ENCODE measurements at regions not wholly inside any gene's neighbourhood (a gene's known extent, or its start where the extent isn't known, plus 50 kb on each side); places are given as distances from the start of the nearest gene placed in this dataset.

GRCh38 chr12:27148791-27149190, 66.4 kb upstream of the C12orf71 start:
- H3K9me3 ChIP-seq: no peaks in the 10 kb centered on the region
- ATAC-seq: no peak

GRCh38 chr12:27151479-27151878, 69.1 kb upstream of the C12orf71 start:
- no peaks in the 10 kb centered on the region for H3K4me1 ChIP-seq (ENCODE audit: low read depth)
- no peak for TF ChIP-seq CTCF (IDR thresholded peaks at IDR 0.05)
- no peaks in the 10 kb centered on the region for H3K9me3 ChIP-seq
- ATAC-seq (no peak), DNase-seq (no peak)
- H3K36me3 ChIP-seq (ENCODE audit: low read depth): no peaks in the 10 kb centered on the region
- no peak overlapping the region for H3K4me3 ChIP-seq
- intact Hi-C loops (cut with DNase I, micrococcal nuclease): no loop called here

More at GRCh38 chr12:27148791-27149190, 66.4 kb upstream of the C12orf71 start:
- no peaks in the 10 kb centered on the region for H3K36me3 ChIP-seq (ENCODE audit: low read depth)
- no peak for DNase-seq
- H3K4me3 ChIP-seq: no peak overlapping the region
- intact Hi-C loops (cut with DNase I, micrococcal nuclease): no loop called here
- no peak for TF ChIP-seq CTCF (IDR thresholded peaks at IDR 0.05)
- no peaks in the 10 kb centered on the region for H3K4me1 ChIP-seq (ENCODE audit: low read depth)

- Histone ChIP-seq H3K9me3 (no peaks in the 10 kb centered on the region), H3K4me1 (ENCODE audit: low read depth) (no peaks in the 10 kb centered on the region), H3K36me3 (ENCODE audit: low read depth) (no peaks in the 10 kb centered on the region), H3K4me3 (no peak overlapping the region)
- ATAC-seq: no peak
- no peak for DNase-seq
- no peak for TF ChIP-seq CTCF (IDR thresholded peaks at IDR 0.05)
- intact Hi-C loops (cut with DNase I, micrococcal nuclease): no loop called here
Measured at GRCh38 chr12:27158297-27158696, 75.9 kb upstream of the C12orf71 start.

GRCh38 chr12:27161458-27162228, 79.3 kb upstream of the C12orf71 start:
- TF ChIP-seq CTCF (IDR thresholded peaks at IDR 0.05): no peak
- Histone ChIP-seq H3K4me3 (no peak overlapping the region), H3K9me3 (no peaks in the 10 kb centered on the region), H3K36me3 (ENCODE audit: low read depth) (no peaks in the 10 kb centered on the region), H3K4me1 (ENCODE audit: low read depth) (no peaks in the 10 kb centered on the region)
- intact Hi-C loops (cut with DNase I, micrococcal nuclease): no loop called here
- ATAC-seq (peak; percentile 57), DNase-seq (no peak)

- DNase-seq: no peak
- intact Hi-C loops (cut with DNase I, micrococcal nuclease): no loop called here
- H3K4me1 ChIP-seq (ENCODE audit: low read depth): no peaks in the 10 kb centered on the region
- no peak for ATAC-seq
- H3K4me3 ChIP-seq: no peak overlapping the region
- H3K36me3 ChIP-seq (ENCODE audit: low read depth): no peaks in the 10 kb centered on the region
- H3K9me3 ChIP-seq: no peaks in the 10 kb centered on the region
- no peak for TF ChIP-seq CTCF (IDR thresholded peaks at IDR 0.05)
Measured at GRCh38 chr12:27162229-27162537, 79.8 kb upstream of the C12orf71 start.

Data from mucosa of descending colon (tissue), 3 donors.